A549 (cell line): ENCODE measurements at regions not wholly inside any gene's neighbourhood (a gene's known extent, or its start where the extent isn't known, plus 50 kb on each side); places are given as distances from the start of the nearest gene placed in this dataset.

Experiments
- EHMT2 ChIP-seq: fragments of 200-600 bp; sonication (generic); IDR thresholded peaks from 2 replicates; pipeline ENCODE4 v1.6.1; 2016; ENCODE audit warnings: antibody characterized with exemption, low read depth, mild to moderate bottlenecking, moderate library complexity
- EP300 ChIP-seq, 2 experiments: fragments of >200 bp; sonication (Bioruptor Twin); formaldehyde crosslinking; IDR thresholded peaks; 2 replicates in 1 of 2; 3 replicates in 1 of 2; pipeline ENCODE4 v1.6.1; 2016 to 2017
- MAZ ChIP-seq: fragments of 150-350 bp; IDR thresholded peaks from 2 replicates; pipeline ENCODE4 v1.6.1; 2014; ENCODE audit warnings: antibody characterized with exemption, low read depth, low read length, borderline replicate concordance
- MYC ChIP-seq: IDR thresholded peaks from 2 replicates; pipeline ENCODE4 v1.6.1; 2012; ENCODE audit warnings: mild to moderate bottlenecking, inconsistent platforms, low read length, improper control_type of control experiment, borderline replicate concordance
- PHF8 ChIP-seq: fragments of 200-600 bp; sonication (generic); IDR thresholded peaks from 2 replicates; pipeline ENCODE4 v1.6.1; 2016; ENCODE audit warnings: low read depth, mild to moderate bottlenecking, antibody characterized with exemption, moderate library complexity, borderline replicate concordance
- POLR2A ChIP-seq: IDR thresholded peaks from 2 replicates; pipeline ENCODE4 v1.6.1; 2012; ENCODE audit warnings: mild to moderate bottlenecking, low read length
- RFX5 ChIP-seq: fragments of 450-650 bp; IDR thresholded peaks from 2 replicates; pipeline ENCODE4 v1.7.1; 2014; ENCODE audit warnings: antibody characterized with exemption, mild to moderate bottlenecking, moderate library complexity
- SMC3 ChIP-seq: fragments of >200 bp; sonication (Bioruptor Twin); formaldehyde crosslinking; IDR thresholded peaks from 3 replicates; pipeline ENCODE4 v1.6.1; 2018; ENCODE audit warnings: inconsistent platforms
- SREBF2 ChIP-seq: fragments of 450-650 bp; IDR thresholded peaks from 2 replicates; pipeline ENCODE4 v1.6.1; 2014; ENCODE audit warnings: mild to moderate bottlenecking, moderate library complexity
- TF ChIP-seq, protein P1 (sequence below): fragments of >200 bp; sonication (Bioruptor Twin); formaldehyde crosslinking; IDR thresholded peaks from 3 replicates; pipeline ENCODE4 v1.5.1; 2016
- TF ChIP-seq, protein P2 (sequence below): fragments of 200-600 bp; sonication (generic); IDR thresholded peaks from 2 replicates; pipeline ENCODE4 v1.6.1; 2016; ENCODE audit warnings: antibody characterized with exemption, mild to moderate bottlenecking, moderate library complexity

DNA sequence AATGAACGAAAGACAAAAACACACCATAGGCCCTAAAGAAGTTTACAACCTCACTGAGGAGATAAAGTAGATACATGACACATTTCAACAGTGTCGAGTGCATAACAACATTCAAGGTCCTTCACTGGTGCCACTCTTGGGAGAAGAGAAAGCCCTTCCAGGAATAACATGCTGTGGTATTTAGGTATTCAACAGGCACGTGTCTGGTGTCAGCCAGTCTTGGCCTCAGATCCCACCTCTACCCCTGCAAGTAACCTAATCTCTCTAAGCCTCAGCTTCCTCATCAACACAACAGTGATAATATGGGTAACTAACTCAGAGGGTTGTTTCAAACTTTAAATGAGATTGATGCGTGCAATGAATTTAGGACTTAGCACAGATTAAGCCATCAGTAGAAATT lies 235.0 kb upstream of the ZC3H12C start:
- TF ChIP-seq MYC: no peak
- TF ChIP-seq, protein P1, sequence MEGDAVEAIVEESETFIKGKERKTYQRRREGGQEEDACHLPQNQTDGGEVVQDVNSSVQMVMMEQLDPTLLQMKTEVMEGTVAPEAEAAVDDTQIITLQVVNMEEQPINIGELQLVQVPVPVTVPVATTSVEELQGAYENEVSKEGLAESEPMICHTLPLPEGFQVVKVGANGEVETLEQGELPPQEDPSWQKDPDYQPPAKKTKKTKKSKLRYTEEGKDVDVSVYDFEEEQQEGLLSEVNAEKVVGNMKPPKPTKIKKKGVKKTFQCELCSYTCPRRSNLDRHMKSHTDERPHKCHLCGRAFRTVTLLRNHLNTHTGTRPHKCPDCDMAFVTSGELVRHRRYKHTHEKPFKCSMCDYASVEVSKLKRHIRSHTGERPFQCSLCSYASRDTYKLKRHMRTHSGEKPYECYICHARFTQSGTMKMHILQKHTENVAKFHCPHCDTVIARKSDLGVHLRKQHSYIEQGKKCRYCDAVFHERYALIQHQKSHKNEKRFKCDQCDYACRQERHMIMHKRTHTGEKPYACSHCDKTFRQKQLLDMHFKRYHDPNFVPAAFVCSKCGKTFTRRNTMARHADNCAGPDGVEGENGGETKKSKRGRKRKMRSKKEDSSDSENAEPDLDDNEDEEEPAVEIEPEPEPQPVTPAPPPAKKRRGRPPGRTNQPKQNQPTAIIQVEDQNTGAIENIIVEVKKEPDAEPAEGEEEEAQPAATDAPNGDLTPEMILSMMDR: no peak
- no peak for TF ChIP-seq PHF8
- no peak for TF ChIP-seq EHMT2
- no peak for TF ChIP-seq SMC3
- no peak for TF ChIP-seq SREBF2
- no peak for TF ChIP-seq MAZ
- TF ChIP-seq, protein P2, sequence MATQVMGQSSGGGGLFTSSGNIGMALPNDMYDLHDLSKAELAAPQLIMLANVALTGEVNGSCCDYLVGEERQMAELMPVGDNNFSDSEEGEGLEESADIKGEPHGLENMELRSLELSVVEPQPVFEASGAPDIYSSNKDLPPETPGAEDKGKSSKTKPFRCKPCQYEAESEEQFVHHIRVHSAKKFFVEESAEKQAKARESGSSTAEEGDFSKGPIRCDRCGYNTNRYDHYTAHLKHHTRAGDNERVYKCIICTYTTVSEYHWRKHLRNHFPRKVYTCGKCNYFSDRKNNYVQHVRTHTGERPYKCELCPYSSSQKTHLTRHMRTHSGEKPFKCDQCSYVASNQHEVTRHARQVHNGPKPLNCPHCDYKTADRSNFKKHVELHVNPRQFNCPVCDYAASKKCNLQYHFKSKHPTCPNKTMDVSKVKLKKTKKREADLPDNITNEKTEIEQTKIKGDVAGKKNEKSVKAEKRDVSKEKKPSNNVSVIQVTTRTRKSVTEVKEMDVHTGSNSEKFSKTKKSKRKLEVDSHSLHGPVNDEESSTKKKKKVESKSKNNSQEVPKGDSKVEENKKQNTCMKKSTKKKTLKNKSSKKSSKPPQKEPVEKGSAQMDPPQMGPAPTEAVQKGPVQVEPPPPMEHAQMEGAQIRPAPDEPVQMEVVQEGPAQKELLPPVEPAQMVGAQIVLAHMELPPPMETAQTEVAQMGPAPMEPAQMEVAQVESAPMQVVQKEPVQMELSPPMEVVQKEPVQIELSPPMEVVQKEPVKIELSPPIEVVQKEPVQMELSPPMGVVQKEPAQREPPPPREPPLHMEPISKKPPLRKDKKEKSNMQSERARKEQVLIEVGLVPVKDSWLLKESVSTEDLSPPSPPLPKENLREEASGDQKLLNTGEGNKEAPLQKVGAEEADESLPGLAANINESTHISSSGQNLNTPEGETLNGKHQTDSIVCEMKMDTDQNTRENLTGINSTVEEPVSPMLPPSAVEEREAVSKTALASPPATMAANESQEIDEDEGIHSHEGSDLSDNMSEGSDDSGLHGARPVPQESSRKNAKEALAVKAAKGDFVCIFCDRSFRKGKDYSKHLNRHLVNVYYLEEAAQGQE: no peak
- no peak for TF ChIP-seq POLR2A
- TF ChIP-seq EP300 (IDR thresholded peaks at IDR 0.05): no peak
- TF ChIP-seq RFX5: no peak
